Body of pancreas (tissue), 4 donors: ENCODE measurements at regions not wholly inside any gene's neighbourhood (a gene's known extent, or its start where the extent isn't known, plus 50 kb on each side); places are given as distances from the start of the nearest gene placed in this dataset.

Experiments used
- ATAC-seq: fragments of 150-250 bp; one replicate; pipeline ENCODE4 v1.9.1; 2016
- DNase-seq, 4 donors: peaks; one replicate each; pipeline ENCODE4 v3.0.0-alpha.2; 2019
- H3K27ac ChIP-seq, 4 donors: fragments of 200-600 bp; sonication (generic); 1 replicate in 3 of 4; 2 replicates in 1 of 4; pipeline versions ENCODE4 v1.5.1 to v1.6.1; 2016 to 2019; ENCODE audit warnings: mild to moderate bottlenecking in 1 of 4, mixed read lengths in 1 of 4, moderate library complexity in 1 of 4
- H3K27me3 ChIP-seq, 2 donors: fragments of 200-600 bp; sonication (generic); one replicate each; pipeline ENCODE4 v1.6.0; 2016; ENCODE audit warnings: mild to moderate bottlenecking in 1 of 2
- H3K36me3 ChIP-seq, 2 donors: fragments of 200-600 bp; sonication (generic); replicated peaks in 1 of 2; 2 replicates each; pipeline ENCODE4 v1.5.1; 2016; ENCODE audit warnings: low read depth in 2 of 2; ENCODE audit not compliant: insufficient read depth in 1 of 2
- H3K4me1 ChIP-seq: fragments of 200-600 bp; sonication (generic); one replicate; pipeline ENCODE4 v1.6.0; 2016
- H3K4me3 ChIP-seq, 2 donors: fragments of 200-600 bp; sonication (generic); 1 replicate in 1 of 2; 2 replicates in 1 of 2; pipeline ENCODE4 v1.5.1; 2016 to 2019
- H3K9me3 ChIP-seq, 3 donors: fragments of 200-600 bp; sonication (generic); 1 replicate in 2 of 3; 2 replicates in 1 of 3; pipeline ENCODE4 v1.5.1; 2016
- CTCF ChIP-seq, 7 experiments: fragments of 450-650 bp in 4 of 7; fragments of 200-600 bp in 3 of 7; sonication (generic) in 3 of 7; IDR thresholded peaks; one replicate each; pipeline ENCODE4 v1.5.1; 2016 to 2019; ENCODE audit warnings: antibody characterized with exemption in 7 of 7
- POLR2A ChIP-seq, 3 donors: fragments of 450-650 bp; IDR thresholded peaks; one replicate each; pipeline ENCODE4 v1.6.1; 2016; ENCODE audit warnings: antibody characterized with exemption in 3 of 3, mild to moderate bottlenecking in 2 of 3
- WGBS, 2 donors: methylation state at CpG; one replicate each; pipeline ENCODE4 v1.1.5; 2017; 5-methylcytosine and 5-hydroxymethylcytosine counted together
- intact Hi-C: fragments of 100-400 bp; cut with DNase I; formaldehyde crosslinking; loops from one replicate; pipeline ENCODE4 v1.15.1; 2023

- Histone ChIP-seq H3K36me3 (no peaks in the 10 kb centered on the region), H3K4me1 (no peaks in the 10 kb centered on the region), H3K4me3 (no peak overlapping the region), H3K9me3 (no peaks in the 10 kb centered on the region), H3K27me3 (no peaks in the 10 kb centered on the region), H3K27ac (no peak overlapping the region)
- intact Hi-C loops = no loop called here
- WGBS, 2 donors = 54 to 57% methylated on average over 3 of the region's 3 CpGs
- DNase-seq (no peak), ATAC-seq (no peak)
- TF ChIP-seq POLR2A (IDR thresholded peaks at IDR 0.05) = no peak
- no peak for TF ChIP-seq CTCF (IDR thresholded peaks at IDR 0.05)
Measured at GRCh38 chr7:68524126-68524525, 1074.1 kb upstream of the AUTS2 start.

- intact Hi-C loops = no loop called here
- TF ChIP-seq CTCF (IDR thresholded peaks at IDR 0.05) = no peak
- no peak for TF ChIP-seq POLR2A (IDR thresholded peaks at IDR 0.05)
- no peak overlapping the region for H3K27ac ChIP-seq
- H3K4me3 ChIP-seq = no peak overlapping the region
- DNase-seq = no peak
- H3K4me1 ChIP-seq = no peaks in the 10 kb centered on the region
- 73 to 77% methylated on average over 4 of the region's 4 CpGs for WGBS, 2 donors
- H3K9me3 ChIP-seq = no peaks in the 10 kb centered on the region
- no peaks in the 10 kb centered on the region for H3K27me3 ChIP-seq
- H3K36me3 ChIP-seq = no peaks in the 10 kb centered on the region
- no peak for ATAC-seq
Measured at GRCh38 chr7:68529221-68529620, 1069.1 kb upstream of the AUTS2 start.

- Histone ChIP-seq H3K27me3 (no peaks in the 10 kb centered on the region), H3K27ac (no peak overlapping the region), H3K9me3 (no peaks in the 10 kb centered on the region), H3K4me1 (no peaks in the 10 kb centered on the region), H3K4me3 (no peak overlapping the region), H3K36me3 (no peaks in the 10 kb centered on the region)
- DNase-seq (no peak), ATAC-seq (no peak)
- TF ChIP-seq CTCF (IDR thresholded peaks at IDR 0.05) = no peak
- TF ChIP-seq POLR2A (IDR thresholded peaks at IDR 0.05) = no peak
- WGBS, 2 donors = 87 to 91% methylated on average over 8 to 21 of the region's 22 CpGs
- intact Hi-C loops = no loop called here
Measured at GRCh38 chr7:68535266-68535665, 1063.0 kb upstream of the AUTS2 start.

- H3K27me3 ChIP-seq = no peaks in the 10 kb centered on the region
- intact Hi-C loops = no loop called here
- ATAC-seq (no peak), DNase-seq (no peak)
- WGBS, 2 donors = 68 to 72% methylated on average over 6 of the region's 6 CpGs
- no peak overlapping the region for H3K27ac ChIP-seq
- H3K9me3 ChIP-seq = no peaks in the 10 kb centered on the region
- H3K4me1 ChIP-seq = no peaks in the 10 kb centered on the region
- H3K4me3 ChIP-seq = no peak overlapping the region
- H3K36me3 ChIP-seq = no peaks in the 10 kb centered on the region
- no peak for TF ChIP-seq CTCF (IDR thresholded peaks at IDR 0.05)
- no peak for TF ChIP-seq POLR2A (IDR thresholded peaks at IDR 0.05)
Measured at GRCh38 chr7:68537051-68537773, 1061.1 kb upstream of the AUTS2 start.

GRCh38 chr7:68537774-68538071 lies 1060.6 kb upstream of the AUTS2 start:
- Histone ChIP-seq H3K4me1 (no peaks in the 10 kb centered on the region), H3K36me3 (no peaks in the 10 kb centered on the region), H3K9me3 (no peaks in the 10 kb centered on the region), H3K27me3 (no peaks in the 10 kb centered on the region), H3K27ac (no peak overlapping the region), H3K4me3 (no peak overlapping the region)
- TF ChIP-seq CTCF (IDR thresholded peaks at IDR 0.05) = no peak
- TF ChIP-seq POLR2A (IDR thresholded peaks at IDR 0.05) = no peak
- no peak for DNase-seq
- intact Hi-C loops = no loop called here
- ATAC-seq = no peak
- 57 to 58% methylated on average over 5 of the region's 5 CpGs for WGBS, 2 donors
